NCI-H524 (cell line): ENCODE measurements at regions not wholly inside any gene's neighbourhood (a gene's known extent, or its start where the extent isn't known, plus 50 kb on each side); places are given as distances from the start of the nearest gene placed in this dataset.
"Not testable (repeated sequence)": the region's sequence is repeated elsewhere in the genome, so short reads cannot be mapped to it uniquely, and the experiment has no call there.

ENCODE experiments used
- DNase-seq, 2 experiments: peaks; one replicate each; lab custom pipeline; 2025; lab: John Stamatoyannopoulos, UW

DNA sequence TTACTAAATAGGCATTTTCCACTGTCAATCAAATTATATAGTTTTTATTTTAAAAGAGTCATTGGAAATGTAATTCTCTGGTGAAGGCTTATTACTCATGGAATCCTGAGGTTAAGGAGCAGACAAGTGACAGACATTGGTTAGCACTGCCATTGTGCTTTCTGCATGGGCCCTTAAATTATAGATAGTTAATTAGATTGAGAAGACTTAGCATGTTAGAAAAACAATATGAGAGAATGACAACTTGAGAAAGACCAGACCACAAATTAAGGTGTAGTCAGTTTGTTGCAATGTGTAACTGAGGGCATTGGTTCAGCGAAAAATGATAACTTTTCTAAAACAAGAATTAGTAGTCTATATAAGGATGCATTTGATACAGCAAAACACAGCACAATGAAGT, 195.5 kb downstream of the SLITRK6 start:
- DNase-seq = no peak

DNA sequence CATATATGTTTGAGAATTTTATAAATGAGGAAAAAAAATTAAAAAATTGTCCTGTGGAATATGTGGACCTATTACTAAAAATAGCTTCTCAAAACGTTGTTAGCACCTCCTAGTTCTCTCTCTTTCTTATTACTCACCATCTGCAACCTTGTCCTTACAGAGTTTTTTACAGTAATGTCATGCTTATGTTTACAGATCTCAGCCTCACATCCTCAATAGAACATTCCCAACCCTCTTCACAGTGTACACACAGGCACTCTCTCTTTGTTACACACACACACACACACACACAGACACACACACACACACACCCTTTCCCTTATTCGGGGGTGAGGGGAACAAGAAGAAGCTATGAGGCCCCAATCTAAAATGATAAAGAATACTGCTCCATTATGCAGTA, 197.7 kb downstream of the SLITRK6 start:
- DNase-seq = no peak

DNA sequence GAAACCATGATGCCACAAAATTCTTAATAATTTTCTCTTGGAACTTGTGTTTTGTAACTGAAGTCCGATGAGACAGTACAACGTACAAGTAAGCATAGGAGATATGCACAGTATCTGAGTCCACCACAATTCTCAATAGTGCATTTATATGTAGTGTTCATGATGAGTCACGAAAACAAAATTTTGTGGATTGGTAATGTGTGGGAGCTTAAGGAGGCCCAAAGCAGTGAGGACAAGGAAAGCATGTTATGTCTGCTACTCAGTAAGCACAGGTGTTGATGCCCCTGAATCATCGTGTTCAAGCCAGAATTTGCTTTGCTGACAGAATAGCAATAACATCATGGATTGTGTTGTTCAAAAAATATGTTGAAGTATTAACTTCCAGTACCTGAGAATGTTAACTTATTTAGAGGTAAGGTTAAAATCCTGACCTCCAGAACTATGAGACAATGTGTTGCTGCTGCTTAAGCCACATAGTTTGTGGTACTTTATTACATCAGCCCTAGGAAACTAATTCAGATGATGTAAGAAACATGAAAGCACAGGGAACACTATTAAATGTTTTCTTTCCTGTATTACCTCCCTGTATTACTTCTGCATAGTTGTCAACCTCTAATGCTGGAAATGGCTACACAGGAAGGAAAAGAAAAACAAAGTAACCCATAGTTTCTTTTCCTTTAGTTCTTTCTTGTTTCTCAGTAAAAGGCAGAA, 201.3 kb downstream of the SLITRK6 start:
- DNase-seq = no peak

DNA sequence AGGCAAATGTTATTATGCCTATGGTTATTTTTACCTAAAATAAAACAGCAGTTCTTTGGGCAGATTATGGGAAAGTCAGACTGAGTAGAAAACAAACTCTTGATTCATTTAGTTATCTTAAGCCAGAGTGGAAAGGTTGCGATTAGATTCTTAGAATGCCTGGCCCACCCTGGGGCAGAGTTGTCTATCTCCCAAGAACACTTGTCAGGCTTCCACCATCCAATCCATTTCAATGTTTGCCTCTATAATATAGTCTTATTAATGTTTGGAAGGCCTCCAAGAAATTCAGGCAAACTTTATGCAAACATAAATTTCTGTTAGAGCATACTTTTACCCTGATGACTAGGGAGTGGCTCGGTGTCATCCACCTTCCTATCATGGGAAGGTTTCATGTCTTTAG, 207.0 kb downstream of the SLITRK6 start:
- DNase-seq = no peak

DNA sequence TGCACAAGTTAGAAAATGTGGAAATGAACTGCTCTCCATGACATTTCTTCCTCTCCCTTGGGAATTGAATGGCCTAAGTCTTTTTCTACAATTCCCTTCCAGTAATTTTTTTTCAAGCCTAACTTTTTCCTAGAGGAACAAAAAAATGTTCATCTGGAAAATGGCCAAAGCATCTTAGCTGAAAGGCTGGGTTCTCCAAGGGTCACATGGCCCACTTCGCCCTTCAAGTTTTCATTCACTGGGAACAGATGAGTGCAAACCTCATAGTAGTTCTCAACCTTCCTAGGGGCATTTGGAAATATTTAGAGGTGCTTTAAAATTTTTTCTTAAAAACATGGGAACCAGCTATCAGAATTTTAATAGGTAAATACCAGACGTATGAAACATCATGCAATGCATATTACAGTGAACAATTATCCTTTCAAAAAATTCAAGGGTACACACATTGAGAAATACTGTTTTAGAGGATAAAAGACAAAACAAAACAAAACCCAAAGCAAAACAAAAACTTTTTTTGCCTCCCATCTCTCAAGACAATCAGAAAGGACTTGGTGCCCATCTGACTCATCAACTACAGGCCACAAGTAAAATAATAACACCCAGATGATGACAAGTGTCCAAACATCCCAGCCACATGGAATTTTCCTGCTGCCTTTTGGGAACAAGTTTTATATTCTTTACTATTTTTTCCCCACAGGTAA, 208.8 kb downstream of the SLITRK6 start:
- DNase-seq = no peak

DNA sequence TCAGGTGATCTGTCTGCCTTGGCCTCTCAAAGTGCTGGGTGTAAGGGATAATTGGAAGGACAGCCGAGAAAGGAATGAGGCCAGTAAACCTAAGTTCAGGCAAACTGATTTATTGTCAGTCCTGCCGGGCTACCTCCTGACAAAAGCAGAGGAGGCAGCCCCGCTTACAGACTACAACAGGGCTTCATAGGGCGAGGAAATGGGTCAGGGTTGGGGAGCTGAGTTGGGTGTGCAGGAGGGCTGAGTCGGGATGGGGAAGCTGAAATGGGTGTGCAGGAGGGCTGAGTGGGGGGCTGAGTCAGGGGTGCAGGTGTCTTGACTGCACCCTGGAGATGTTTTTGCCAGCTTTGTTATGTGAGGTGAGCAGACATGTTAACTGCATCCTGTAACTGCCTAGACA, 210.2 kb downstream of the SLITRK6 start:
- no peak for DNase-seq

DNA sequence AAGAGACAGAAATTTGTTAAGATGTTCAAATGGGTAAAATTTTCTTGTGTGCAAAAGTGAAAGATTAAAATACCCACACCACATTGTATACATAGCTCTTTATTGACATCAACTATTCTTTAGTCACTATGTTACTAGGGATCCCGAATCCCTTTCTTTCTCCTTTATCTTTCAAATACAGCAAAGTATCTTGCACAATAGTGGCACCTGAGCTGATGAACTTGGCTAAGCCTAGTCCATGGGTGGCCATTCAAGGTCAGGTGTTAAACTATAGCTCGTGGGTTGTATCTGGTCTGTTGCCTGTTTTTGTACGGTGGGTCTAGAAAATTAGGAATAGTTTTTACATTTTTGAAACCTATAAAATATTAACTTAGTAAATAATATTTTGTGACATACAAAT, 210.9 kb downstream of the SLITRK6 start:
- DNase-seq = no peak

DNA sequence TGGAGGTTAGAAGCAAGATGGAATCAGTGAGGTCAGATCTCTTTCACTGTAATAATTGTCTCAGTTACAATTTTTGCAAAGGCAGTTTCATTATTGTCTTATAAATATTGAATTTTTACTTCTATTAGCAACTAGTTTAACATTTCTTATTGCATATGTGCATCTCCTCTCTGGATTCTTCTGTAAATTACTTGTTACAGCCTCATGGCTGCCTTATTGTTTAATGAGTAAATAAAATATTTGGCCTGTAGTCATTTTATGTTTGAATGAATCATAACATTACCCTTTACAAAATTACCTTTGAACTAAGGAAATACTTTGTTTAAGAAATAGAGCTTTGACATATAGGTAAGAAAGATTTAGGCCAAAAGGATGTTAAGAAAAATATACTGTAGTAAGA, 212.4 kb downstream of the SLITRK6 start:
- no peak for DNase-seq

DNA sequence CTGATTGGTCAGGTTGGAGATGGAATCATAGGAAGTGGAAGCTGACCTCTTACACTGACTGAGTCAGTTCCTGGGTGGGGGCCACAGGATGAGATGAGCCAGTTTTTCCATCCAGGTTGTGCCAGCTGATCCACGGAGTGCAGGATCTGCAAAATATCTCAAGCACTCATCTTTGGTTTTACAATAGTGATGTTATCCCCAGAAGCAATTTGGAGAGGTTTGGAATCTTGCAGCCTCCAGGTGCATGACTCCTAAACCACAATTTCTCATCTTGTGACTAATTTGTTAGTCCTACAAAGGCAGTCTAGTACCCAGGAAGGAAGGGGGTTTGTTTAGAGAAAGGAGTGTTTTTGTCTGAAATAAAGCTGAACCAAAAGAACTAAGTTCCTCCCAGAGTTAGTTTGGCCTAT, 212.8 kb downstream of the SLITRK6 start:
- no peak for DNase-seq

DNA sequence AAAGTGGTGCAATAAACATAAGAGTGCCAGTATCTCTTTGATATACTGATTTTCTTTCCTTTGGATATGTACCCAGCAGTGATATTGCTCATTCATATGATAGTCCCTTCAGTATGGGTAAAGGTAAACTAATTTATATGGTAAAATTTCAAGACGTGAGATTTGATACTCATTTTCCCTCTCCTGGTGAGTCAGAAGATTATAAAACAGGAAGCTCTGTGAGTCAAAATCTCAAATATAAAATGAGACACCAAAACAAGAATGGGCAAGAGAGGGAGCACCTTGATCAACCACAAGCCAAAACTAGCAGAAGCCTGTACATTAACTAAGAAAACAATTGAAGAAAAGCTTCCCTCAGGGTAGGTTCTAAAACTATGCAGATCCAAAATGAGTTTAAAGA, 216.3 kb downstream of the SLITRK6 start:
- DNase-seq = no peak

DNA sequence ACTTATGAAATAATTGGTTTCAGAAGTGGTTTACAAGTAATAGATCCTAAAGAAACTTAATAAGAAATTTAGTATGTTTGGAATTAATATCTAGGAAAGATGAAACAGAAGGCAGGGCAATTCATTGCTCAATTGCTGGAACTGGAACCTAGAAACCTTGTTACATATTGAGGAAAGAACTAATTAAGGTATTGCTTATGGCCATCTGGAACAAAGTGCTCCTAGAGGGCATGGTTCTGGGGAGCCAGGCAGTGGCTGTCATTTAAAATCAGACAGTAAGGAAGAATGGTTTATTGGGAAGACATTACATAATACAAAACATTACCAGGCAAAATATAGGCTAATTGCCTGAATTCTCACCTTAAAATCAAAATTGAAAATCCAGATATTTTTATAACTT, 224.1 kb downstream of the SLITRK6 start:
- DNase-seq = peak; percentile 23 to 66

DNA sequence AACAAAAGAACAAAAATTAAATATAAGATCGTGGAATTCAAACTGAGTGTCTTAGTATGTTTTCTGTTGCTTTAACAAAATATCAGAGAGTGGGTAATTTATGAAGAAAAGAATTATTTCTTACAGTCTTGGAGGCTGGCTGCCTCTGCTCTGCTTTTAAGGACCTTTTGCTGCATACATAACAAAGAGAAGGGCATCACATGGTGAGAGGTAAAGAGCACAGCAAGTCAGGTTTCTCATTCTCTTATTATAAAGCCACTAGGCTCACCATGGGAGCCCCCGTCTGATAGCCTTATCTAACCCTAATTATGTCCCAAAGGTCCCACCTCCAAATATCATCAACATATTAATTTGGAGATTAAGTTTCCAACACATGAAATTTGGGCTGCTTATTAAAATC, 231.3 kb downstream of the SLITRK6 start:
- no peak for DNase-seq

DNA sequence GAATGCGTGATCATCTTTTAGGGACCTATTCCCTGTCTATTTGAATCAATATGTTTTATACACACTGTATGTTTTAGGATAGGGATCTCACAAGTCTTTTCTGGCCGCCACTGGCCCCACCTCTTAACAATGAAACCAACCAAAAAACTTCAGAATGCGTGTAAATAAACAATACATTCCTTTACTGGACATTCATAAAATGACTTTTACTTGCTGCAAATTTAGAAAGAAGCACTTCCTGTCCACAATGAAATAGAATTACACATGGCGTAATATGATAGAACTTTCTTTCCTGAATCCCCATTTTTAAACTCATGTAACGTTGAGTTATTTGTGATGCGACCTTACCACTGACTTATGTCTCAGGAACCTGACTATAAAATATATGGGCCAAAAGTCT, 233.6 kb downstream of the SLITRK6 start:
- no peak for DNase-seq

DNA sequence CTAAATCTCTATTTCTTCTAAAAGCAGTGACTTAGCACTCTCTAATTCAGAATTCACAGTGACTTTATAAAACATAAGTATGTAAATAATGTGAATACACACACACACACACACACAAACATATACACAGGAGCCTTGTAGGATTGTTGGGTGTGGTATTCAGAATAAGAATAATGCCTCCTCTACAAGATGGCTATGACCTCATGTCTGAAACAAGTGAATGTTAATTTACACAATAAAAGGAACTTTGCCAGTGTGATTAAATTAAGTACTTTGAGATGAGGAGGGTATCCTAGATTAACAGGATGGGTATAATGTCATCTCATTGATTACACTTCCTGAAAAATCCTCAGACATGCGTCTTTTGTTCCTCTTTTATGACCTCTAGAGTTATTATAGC, 234.6 kb downstream of the SLITRK6 start:
- no peak for DNase-seq

DNA sequence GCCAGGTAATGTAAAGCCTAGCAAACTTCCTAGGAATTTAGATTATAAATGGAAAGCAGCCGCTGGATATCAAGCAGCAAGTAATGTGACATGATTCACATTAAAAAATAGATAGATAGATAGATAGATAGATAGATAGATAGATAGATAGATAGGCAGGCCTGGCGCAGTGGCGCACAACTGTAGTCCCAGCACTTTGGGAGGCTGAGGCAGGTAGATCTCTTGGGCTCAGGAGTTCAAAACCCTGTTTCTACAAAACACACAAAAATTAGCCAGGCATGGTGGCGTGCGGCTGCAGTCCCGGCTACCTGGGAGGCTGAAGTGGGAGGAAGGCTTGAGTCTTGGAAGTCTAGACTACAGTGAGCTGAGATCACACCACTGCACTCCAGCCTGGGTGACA, 236.9 kb downstream of the SLITRK6 start:
- no peak for DNase-seq

DNA sequence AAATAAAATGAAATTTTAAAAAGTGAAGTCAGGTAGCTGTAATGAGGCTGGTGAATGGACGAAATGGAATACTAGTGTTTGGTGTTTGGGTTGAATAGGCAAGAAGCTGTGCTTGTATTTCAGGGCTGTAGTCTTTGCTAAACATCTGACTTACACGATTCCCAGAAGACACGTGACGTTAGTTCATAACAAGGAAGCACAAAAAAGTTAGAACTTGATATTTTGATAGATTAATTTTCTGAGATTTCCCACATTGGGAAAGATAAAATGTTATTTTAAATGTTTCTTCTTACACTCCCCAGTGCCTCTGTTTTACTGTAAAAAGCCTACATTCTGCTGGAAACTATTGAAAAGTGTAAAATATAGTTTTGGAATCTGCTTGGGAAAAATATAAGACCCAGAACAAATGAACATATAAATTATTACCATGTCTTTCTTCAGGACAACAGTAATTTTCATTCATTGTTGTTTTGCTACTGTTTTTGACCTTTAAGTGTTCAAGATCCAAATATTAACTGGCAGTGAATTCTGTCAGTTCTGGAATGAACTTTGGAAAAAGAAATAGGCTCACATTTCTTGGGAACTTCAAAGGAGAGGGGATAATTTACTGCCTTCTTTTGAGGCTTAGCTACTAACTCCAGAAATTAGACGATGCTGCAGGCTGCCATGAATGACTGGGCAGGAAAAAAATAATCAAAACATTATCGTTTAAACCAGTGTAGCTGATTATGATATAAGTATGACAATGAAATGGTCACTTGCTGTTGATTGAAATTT, 241.3 kb downstream of the SLITRK6 start:
- no peak for DNase-seq

DNA sequence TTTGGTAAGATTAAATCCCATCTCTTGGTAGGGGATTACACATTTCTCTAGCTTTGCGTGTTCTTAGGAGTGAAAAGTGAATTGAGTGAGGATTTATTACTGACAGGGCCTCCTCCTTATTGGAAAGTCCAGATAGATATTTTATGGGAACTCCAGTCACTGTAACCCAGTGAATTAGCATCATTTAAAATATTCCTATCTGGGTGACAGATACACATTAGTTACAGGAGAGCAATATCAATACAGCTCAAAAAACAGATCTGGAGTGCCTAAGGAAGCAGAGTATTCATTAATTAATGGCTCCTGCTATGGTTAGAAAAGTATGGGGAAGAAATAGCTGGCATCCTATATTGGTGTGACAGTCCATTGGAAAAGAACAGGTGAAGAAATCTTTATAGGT, 248.2 kb downstream of the SLITRK6 start:
- no peak for DNase-seq

DNA sequence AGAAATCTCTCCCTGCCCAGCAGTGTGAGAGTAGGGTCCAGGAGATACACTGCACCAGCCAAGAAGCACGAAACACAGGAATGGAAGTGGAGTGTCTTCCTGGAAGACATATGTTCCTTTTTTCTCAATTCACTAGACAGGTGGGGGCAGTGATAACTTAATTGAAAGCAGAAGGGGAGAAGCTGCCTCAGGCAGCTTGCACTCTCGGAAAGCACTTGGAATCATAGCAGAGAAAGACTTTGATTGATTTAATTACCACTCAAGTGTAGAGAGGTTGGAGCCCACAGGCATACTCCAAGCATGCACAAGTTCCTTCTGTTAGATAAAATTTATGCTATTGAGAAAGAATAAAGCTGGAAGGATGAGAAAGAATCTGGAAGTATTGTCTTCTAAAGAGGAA, 249.4 kb downstream of the SLITRK6 start:
- DNase-seq = peak; percentile 88 to 96

DNA sequence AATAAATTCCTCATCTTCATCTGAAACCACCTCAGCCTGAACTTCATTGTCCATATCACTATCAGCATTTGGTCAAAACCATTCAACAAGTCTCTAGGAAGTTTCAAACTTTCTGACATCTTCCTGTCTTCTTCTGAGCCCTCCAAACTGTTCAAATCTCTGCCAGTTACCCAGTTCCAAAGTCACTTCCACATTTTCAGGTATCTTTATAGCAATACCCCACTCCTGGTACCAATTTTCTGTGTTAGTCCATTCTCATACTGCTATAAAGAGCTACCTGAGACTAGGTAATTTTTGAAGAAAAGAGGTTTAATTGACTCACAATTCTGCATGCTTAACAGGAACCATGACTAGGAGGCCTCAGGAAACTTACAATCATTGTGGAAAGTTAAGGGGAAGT, 250.4 kb downstream of the SLITRK6 start:
- not testable (repeated sequence) for DNase-seq

DNA sequence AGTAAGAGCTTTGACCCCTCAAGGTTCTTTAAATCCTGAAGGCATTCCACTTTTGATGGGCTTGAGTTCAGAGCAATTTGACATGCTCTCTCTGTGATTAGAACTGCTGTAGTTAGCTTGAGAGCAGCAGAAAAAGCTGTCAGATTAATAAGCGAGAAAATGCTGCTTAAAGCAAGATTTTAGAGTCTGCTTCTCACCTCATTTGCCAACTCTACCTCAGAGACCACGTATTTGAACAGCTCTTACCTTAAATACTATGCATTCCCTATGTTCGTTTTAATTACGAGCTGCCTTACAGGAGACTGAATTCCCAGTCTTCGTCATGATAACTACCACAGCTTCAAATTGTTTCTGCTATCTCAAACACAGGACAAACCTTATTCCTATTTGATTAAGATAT, 253.4 kb downstream of the SLITRK6 start:
- DNase-seq = peak in 1 of 2 experiments; percentile 25

DNA sequence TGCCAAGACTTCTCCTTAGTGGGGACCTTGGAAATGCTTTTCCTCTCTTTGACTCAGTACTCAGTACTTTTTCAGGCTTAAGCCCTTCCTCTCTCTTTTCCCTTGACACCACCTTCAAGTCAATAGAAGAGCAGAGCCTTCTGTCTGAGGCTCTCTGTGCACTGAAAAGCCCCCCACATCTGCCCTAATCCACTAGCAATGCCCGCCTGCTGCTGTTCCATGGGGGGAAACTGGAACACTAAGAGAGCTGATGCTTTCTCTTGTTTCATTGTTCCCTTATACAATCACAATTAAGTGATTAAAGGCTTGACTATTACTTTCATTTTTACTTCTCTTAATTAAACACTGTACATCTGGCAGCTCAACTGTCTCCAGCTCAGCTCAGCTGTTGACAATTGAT, 254.5 kb downstream of the SLITRK6 start:
- peak; percentile 66 to 92 for DNase-seq

DNA sequence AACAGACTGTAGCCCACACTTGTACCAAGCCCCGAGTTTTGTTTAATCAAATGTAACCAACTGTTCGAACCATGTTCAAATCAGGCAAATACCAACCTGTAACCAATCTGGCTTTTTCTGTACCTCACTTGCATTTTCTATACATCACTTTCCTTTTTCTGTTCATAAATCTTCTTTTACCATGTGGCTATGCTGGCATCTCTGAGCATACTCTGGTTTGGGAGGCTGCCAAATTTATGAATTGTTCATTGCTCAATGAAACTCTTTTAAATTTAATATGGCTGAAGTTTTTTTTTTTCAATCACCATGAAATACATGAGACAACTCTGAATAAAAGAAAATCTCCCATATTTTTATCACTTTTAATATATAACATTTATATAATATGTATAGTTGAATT, 256.1 kb downstream of the SLITRK6 start:
- no peak for DNase-seq

DNA sequence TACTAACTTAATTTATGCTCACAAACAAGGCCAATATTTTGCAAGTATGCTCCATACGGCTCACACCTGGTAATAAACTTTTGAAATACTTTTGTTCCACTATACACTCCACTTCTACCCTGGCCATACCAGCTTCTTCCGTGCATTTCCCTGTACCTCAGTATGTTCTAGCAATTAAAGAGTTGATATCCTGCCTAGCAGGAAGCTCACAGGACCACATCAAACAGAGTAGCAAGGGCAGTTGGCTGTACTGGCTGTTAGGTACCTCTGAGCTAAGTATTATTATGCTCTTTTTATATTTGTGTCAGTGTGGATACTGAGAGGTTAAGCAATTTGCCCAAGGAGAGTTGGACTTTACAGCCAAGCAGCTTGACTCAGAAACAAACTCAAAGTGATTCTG, 257.7 kb downstream of the SLITRK6 start:
- DNase-seq = no peak
